KMS-11 (cell line): ENCODE measurements at regions not wholly inside any gene's neighbourhood (a gene's known extent, or its start where the extent isn't known, plus 50 kb on each side); places are given as distances from the start of the nearest gene placed in this dataset.

ENCODE experiments used
- H2AFZ ChIP-seq: fragments of 200-600 bp; sonication (generic); 2 replicates; pipeline ENCODE4 v1.6.1; 2016; ENCODE audit warnings: antibody characterized with exemption, mixed run types, low read depth
- H3K27ac ChIP-seq: fragments of 200-600 bp; sonication (generic); 2 replicates; pipeline ENCODE4 v1.6.1; 2016; ENCODE audit warnings: mild to moderate bottlenecking, mixed run types
- H3K27me3 ChIP-seq: fragments of 200-600 bp; sonication (generic); 2 replicates; pipeline ENCODE4 v1.6.1; 2017; ENCODE audit warnings: mild to moderate bottlenecking, low read depth, mixed run types, moderate library complexity; ENCODE audit not compliant: insufficient read depth
- H3K36me3 ChIP-seq: fragments of 200-600 bp; sonication (generic); 2 replicates; pipeline ENCODE4 v1.6.1; 2017; ENCODE audit warnings: mild to moderate bottlenecking, mixed run types; ENCODE audit not compliant: insufficient read depth
- H3K4me1 ChIP-seq: fragments of 200-600 bp; sonication (generic); 2 replicates; pipeline ENCODE4 v1.6.1; 2016; ENCODE audit warnings: mild to moderate bottlenecking, low read depth, mixed run types; ENCODE audit not compliant: poor library complexity, severe bottlenecking
- H3K4me2 ChIP-seq: fragments of 200-600 bp; sonication (generic); 2 replicates; pipeline ENCODE4 v1.7.0; 2016; ENCODE audit warnings: mild to moderate bottlenecking, mixed run types
- H3K4me3 ChIP-seq: fragments of 200-600 bp; sonication (generic); IDR thresholded peaks from 2 replicates; pipeline ENCODE4 v1.6.1; 2017; ENCODE audit warnings: low read depth, low read length, mixed read lengths; ENCODE audit not compliant: insufficient read depth
- H3K79me2 ChIP-seq: fragments of 200-600 bp; sonication (generic); 2 replicates; pipeline ENCODE4 v1.6.1; 2016; ENCODE audit warnings: low read depth, mixed run types; ENCODE audit not compliant: insufficient read depth
- H3K9ac ChIP-seq: fragments of 200-600 bp; sonication (generic); 2 replicates; pipeline ENCODE4 v1.6.1; 2016; ENCODE audit warnings: mild to moderate bottlenecking, mixed run types
- H4K20me1 ChIP-seq: fragments of 200-600 bp; sonication (generic); 2 replicates; pipeline ENCODE4 v1.6.1; 2016; ENCODE audit warnings: mild to moderate bottlenecking, mixed run types; ENCODE audit not compliant: insufficient read depth
- CTCF ChIP-seq: fragments of 200-600 bp; sonication (generic); conservative IDR thresholded peaks from 2 replicates; pipeline ENCODE4 v1.6.1; 2017; ENCODE audit warnings: low read depth, mild to moderate bottlenecking, antibody characterized with exemption, low read length, moderate library complexity, mixed read lengths

GRCh38 chr17:71171270-71171669 lies 949.5 kb upstream of the SOX9 start:
- H3K9ac ChIP-seq = no peak overlapping the region
- no peak overlapping the region for H3K27ac ChIP-seq
- H3K4me1 ChIP-seq = no peaks in the 10 kb centered on the region
- no peak overlapping the region for H2AFZ ChIP-seq
- H3K27me3 ChIP-seq = no peaks in the 10 kb centered on the region
- no peaks in the 10 kb centered on the region for H3K79me2 ChIP-seq
- no peak for TF ChIP-seq CTCF
- no peaks in the 10 kb centered on the region for H3K36me3 ChIP-seq
- H4K20me1 ChIP-seq = no peaks in the 10 kb centered on the region
- H3K4me3 ChIP-seq = no peak overlapping the region
- no peak overlapping the region for H3K4me2 ChIP-seq

GRCh38 chr17:71173991-71174390 lies 946.8 kb upstream of the SOX9 start:
- no peaks in the 10 kb centered on the region for H3K4me1 ChIP-seq
- no peaks in the 10 kb centered on the region for H3K79me2 ChIP-seq
- no peak overlapping the region for H3K9ac ChIP-seq
- no peak overlapping the region for H2AFZ ChIP-seq
- no peaks in the 10 kb centered on the region for H3K36me3 ChIP-seq
- no peaks in the 10 kb centered on the region for H4K20me1 ChIP-seq
- no peak overlapping the region for H3K4me2 ChIP-seq
- no peaks in the 10 kb centered on the region for H3K27me3 ChIP-seq
- TF ChIP-seq CTCF = no peak
- no peak overlapping the region for H3K27ac ChIP-seq
- H3K4me3 ChIP-seq = no peak overlapping the region

- no peak overlapping the region for H3K4me3 ChIP-seq
Measured at GRCh38 chr17:71176331-71176730, 944.5 kb upstream of the SOX9 start.

GRCh38 chr17:71176928-71177443 lies 943.8 kb upstream of the SOX9 start:
- Histone ChIP-seq H3K27ac (no peak overlapping the region), H3K4me2 (no peak overlapping the region)
- no peak for TF ChIP-seq CTCF

More at GRCh38 chr17:71176331-71176730, 944.5 kb upstream of the SOX9 start:
- Histone ChIP-seq H3K27ac (no peak overlapping the region), H3K36me3 (no peaks in the 10 kb centered on the region), H3K79me2 (no peaks in the 10 kb centered on the region), H3K4me1 (no peaks in the 10 kb centered on the region), H3K4me2 (no peak overlapping the region), H4K20me1 (no peaks in the 10 kb centered on the region), H3K27me3 (no peaks in the 10 kb centered on the region), H3K9ac (no peak overlapping the region), H2AFZ (no peak overlapping the region)
- TF ChIP-seq CTCF = no peak

More at GRCh38 chr17:71176928-71177443, 943.8 kb upstream of the SOX9 start:
- Histone ChIP-seq H3K79me2 (no peaks in the 10 kb centered on the region), H3K9ac (no peak overlapping the region), H3K4me1 (no peaks in the 10 kb centered on the region), H4K20me1 (no peaks in the 10 kb centered on the region), H3K36me3 (no peaks in the 10 kb centered on the region), H3K27me3 (no peaks in the 10 kb centered on the region), H3K4me3 (no peak overlapping the region), H2AFZ (no peak overlapping the region)
